ENCODE measurements at regions not wholly inside any gene's neighbourhood (a gene's known extent, or its start where the extent isn't known, plus 50 kb on each side); places are given as distances from the start of the nearest gene placed in this dataset.
"Not testable (repeated sequence)": the region's sequence is repeated elsewhere in the genome, so short reads cannot be mapped to it uniquely, and the experiment has no call there.

GRCh38 chr3:20370273-20371063 lies 184.5 kb upstream of the SGO1 start:
- not testable (repeated sequence) for DNase-seq

GRCh38 chr3:20361000-20361399 lies 175.0 kb upstream of the SGO1 start:
- DNase-seq, result no peak

- DNase-seq, result no peak
These were observed 167.3 kb upstream of the SGO1 start for GRCh38 chr3:20353286-20353685.

DNA sequence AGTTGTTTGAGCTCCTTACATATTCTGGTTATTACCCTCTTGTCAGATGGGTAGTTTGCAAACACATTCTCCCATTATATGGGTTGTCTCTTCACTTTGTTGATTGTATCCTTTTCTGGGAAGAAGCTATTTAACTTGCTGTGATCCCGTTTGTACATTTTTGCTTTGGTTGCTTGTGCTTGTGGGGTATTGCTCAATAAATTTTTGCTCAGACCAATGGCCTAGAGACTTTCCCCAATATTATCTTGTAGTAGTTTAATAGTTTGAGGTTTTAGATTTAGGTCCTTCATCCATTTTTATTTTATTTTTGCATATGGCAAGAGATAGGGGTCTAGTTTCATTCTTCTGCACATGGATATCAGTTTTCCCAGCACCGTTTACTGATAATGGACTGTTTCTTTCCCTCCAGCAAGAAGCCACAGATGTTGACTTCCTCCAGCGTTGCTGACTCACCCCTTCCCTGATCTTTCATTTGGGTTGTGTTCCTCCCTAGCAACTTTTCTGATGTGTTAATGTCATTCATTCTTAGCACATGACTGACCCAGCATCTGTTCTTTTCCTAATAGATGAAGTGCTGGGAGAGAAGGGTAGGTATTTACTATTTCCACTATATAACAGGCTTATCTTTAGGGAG lies 166.7 kb upstream of the SGO1 start:
- DNase-seq, result no peak

- no peak for DNase-seq
These were observed 164.4 kb upstream of the SGO1 start for GRCh38 chr3:20350449-20350848.

GRCh38 chr3:20346916-20347315 lies 160.9 kb upstream of the SGO1 start:
- no peak for DNase-seq

DNA sequence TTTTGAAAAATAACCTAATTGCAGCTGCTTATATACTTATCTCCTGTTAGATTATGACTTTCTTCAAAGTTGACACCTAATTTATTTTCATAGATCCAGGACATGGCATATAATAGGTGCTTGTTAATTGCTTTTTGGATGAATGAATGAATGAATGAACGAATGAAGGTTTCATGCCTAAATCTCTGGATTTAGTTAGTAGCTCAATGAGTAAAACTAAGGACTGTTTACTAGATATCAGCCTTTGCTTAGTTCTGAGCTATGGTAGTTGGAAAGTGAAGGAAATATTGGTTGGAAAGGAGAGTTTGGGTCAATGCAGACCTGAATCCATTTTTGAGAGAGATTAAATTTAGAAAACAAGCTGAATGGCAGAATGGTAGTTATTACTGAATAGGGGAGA lies 160.4 kb upstream of the SGO1 start:
- DNase-seq, result no peak

DNA sequence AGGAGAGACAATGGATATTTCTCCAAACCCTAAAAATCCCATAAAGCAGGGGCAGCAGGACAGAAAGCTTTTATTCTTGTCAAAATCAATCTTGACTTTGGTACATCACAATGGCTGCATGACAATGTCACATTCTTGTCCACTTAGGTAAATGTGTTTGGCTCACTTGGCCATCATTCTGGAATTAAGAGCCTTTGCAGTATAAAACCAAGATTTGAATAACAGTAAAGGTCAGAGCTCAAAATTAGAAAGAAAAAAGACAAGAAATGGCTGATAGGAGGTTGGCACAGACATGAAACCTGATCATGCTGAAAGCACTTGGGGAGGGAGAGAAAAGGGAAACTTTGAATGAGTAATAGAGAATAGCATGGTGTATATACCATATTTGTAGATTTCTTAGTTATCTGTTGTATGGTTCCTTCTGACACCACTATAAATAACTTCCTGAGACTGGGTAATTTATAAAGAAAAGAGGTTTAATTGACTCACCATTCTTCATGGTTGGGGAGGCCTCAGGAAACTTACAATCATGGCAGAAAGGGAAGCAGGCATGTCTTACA lies 158.5 kb upstream of the SGO1 start:
- DNase-seq, result no peak

DNA sequence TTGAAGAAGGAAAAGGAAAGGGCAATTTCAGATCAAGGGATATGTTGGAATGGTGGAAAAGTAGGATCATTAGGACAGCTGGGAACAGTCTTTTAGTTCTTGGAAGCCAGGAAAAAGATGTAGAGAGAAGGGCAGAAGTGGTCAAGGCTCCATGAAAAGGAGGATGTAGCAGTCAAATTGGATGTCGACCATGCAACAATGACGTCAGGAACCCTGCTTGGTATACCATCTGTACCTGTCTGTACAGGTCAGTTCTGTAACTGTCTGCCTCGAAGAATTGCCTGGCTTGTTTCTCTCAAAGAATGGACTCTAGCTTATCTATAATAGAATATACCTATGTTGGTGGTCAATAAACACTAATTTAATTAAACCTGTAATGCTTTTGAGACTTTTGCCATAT lies 157.8 kb upstream of the SGO1 start:
- no peak for DNase-seq

DNA sequence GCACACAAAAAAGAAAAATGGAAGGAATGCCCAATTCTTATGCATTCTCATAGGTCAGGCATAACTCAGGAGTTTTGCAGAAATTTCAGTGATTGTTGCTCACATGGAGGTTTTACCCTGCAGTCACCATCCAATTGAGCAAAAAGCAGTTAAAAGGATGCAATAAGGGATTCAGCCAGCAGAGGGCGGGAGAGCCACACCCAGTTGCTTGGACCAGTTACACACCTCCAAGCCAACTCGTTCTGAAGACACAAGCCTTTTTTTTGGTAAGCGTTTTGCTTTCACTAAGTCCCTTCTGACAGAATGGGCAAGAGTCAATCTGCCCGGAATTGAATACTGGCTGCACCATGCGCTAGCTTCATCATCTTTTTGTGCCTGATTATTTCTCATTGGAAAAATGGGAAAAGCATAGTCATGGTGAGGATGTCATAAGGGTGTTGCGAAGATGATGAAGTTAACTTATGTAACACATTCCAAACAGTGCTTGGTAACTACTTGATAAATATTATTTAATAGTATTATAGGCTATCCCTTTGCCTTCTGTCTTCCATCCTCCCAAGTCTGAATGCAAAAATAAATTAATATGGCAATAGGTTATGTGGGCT lies 154.4 kb upstream of the SGO1 start:
- DNase-seq, result peak; percentile 47 to 71

- DNase-seq, result no peak
These were observed 150.6 kb upstream of the SGO1 start for GRCh38 chr3:20336572-20336971.

- DNase-seq, result no peak
These were observed 148.8 kb upstream of the SGO1 start for GRCh38 chr3:20334842-20335241.

GRCh38 chr3:20327889-20328288 lies 141.9 kb upstream of the SGO1 start:
- no peak for DNase-seq

GRCh38 chr3:20326541-20326940 lies 140.5 kb upstream of the SGO1 start:
- no peak for DNase-seq

GRCh38 chr3:20325563-20325962 lies 139.6 kb upstream of the SGO1 start:
- no peak for DNase-seq

GRCh38 chr3:20324664-20325478 lies 138.9 kb upstream of the SGO1 start:
- no peak for DNase-seq

DNA sequence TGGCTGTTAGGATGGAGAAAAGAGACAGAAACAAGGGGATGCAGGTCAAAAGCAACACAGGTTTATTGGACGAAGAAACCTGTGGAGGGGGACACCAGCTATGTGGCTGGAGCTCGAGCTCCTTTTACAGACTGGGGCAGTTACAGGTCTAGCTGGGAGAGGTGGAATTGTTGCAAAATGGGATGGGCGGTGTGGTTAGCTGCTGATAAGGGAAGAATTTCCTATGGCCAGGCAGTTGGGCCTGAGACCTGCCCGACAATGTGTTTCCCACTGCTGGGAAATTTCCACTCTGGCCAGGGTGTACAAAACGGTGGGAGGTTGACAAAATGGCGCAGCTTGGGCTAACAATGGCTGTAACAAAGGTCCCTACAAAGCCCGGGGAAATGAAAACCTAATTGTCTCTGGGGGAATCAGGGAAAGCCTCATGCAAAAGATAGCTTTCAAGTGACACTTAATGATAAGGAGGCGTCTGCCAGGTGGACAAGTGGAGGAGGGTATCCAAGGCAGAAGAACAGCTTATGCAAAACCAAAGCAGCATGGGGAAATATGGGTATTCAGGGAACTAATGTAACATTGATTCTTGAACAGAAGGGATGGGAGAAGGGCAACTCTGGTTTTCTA lies 137.4 kb upstream of the SGO1 start:
- no peak for DNase-seq

GRCh38 chr3:20322085-20322484 lies 136.1 kb upstream of the SGO1 start:
- DNase-seq, result no peak

- no peak for DNase-seq
These were observed 135.5 kb upstream of the SGO1 start for GRCh38 chr3:20321391-20322047.

- DNase-seq, result no peak
These were observed 134.5 kb upstream of the SGO1 start for GRCh38 chr3:20320489-20320888.

DNA sequence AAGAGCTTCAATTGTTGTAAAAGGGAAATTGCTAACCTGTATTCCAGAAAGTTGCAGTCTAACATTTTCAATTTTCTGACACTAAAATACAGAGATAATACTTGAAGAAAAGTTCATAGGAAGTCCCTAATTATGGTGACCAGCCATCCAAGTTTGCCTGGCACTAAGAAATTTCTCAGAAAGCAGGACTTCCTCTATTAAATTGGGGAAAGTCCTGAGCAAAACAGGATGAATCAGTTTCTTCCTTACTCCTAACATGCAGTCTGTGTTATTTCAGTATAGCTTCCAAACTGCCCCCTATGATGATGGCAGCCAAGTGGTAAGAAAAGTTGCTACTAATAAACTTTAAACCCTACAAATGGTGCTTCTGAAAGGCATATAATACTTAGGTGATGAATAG lies 133.5 kb upstream of the SGO1 start:
- DNase-seq, result no peak

DNA sequence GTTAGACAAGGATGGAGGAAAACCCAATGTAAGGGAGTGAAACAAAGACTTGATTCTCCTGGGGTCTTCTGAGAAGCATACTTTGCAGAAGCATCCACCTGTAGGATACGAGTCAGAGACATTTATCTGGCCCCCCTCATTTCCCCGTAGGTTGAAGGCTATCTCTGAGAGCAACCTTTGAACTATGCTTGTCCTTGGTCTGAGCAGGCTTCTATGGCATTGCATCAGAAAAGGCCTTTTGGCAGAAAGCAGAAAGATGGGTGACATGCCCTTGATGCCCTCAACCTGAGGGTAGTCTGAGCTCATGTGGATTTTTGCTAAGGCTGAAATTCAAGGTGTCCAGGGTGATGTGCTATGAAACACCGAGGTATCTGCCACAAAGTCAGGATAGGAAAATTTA lies 131.6 kb upstream of the SGO1 start:
- no peak for DNase-seq

Measured in SW 1271 (cell line).